PC-9 (cell line): ENCODE measurements at regions not wholly inside any gene's neighbourhood (a gene's known extent, or its start where the extent isn't known, plus 50 kb on each side); places are given as distances from the start of the nearest gene placed in this dataset.
"Not testable (repeated sequence)": the region's sequence is repeated elsewhere in the genome, so short reads cannot be mapped to it uniquely, and the experiment has no call there.

Experiments
- BruUV-seq: library from RNA; stranded (reverse); fragments of 400-500 nt; replicated peaks from 2 replicates; lab custom pipeline; 2021; lab: Mats Ljungman, UMichigan
- CTCF ChIA-PET: fragments of 300-600 bp; sonication (Branson Sonifier 250); formaldehyde crosslinking; loops from one replicate; lab custom pipeline; 2022; ENCODE audit warnings: antibody characterized with exemption; lab: Charles Lee
- POLR2A ChIA-PET: fragments of 300-600 bp; sonication (Branson Sonifier 250); formaldehyde crosslinking; loops from one replicate; lab custom pipeline; 2022; ENCODE audit warnings: antibody characterized with exemption; ENCODE audit not compliant: unreplicated experiment; lab: Charles Lee
- DNase-seq, 2 experiments: peaks; one replicate each; pipeline versions ENCODE4 v3.0.0 to v3.0.0-alpha.2; 2015 to 2022; ENCODE audit warnings: mixed read lengths in 1 of 2
- H2AFZ ChIP-seq: fragments of 200-600 bp; sonication (generic); 2 replicates; pipeline ENCODE4 v1.8.1; 2017; ENCODE audit warnings: antibody characterized with exemption
- H3F3A ChIP-seq: fragments of 200-600 bp; sonication (generic); 2 replicates; pipeline ENCODE4 v1.8.1; 2017; ENCODE audit warnings: antibody characterized with exemption, mild to moderate bottlenecking, low read depth; ENCODE audit not compliant: insufficient read depth
- H3K27ac ChIP-seq: fragments of 200-600 bp; sonication (generic); 2 replicates; pipeline ENCODE4 v1.6.1; 2016; ENCODE audit warnings: mixed run types
- H3K27me3 ChIP-seq: fragments of 200-600 bp; sonication (generic); 2 replicates; pipeline ENCODE4 v1.6.1; 2016; ENCODE audit warnings: low read depth, mixed run types; ENCODE audit not compliant: insufficient read depth
- H3K36me3 ChIP-seq: fragments of 200-600 bp; sonication (generic); 2 replicates; pipeline ENCODE4 v1.6.1; 2016; ENCODE audit warnings: low read depth, mixed run types
- H3K4me1 ChIP-seq: fragments of 200-600 bp; sonication (generic); replicated peaks from 2 replicates; pipeline ENCODE4 v1.6.1; 2016; ENCODE audit warnings: mixed run types; ENCODE audit not compliant: insufficient read depth
- H3K4me2 ChIP-seq: fragments of 200-600 bp; sonication (generic); 2 replicates; pipeline ENCODE4 v1.6.1; 2017; ENCODE audit warnings: mixed run types
- H3K4me3 ChIP-seq: fragments of 200-600 bp; sonication (generic); 2 replicates; pipeline ENCODE4 v1.6.1; 2016; ENCODE audit warnings: mixed run types
- H3K79me2 ChIP-seq: fragments of 200-600 bp; sonication (generic); 2 replicates; pipeline ENCODE4 v1.6.1; 2017; ENCODE audit warnings: low read depth, mixed run types
- H3K9me2 ChIP-seq: fragments of 200-600 bp; sonication (generic); 2 replicates; pipeline ENCODE4 v1.8.1; 2017; ENCODE audit warnings: mild to moderate bottlenecking; ENCODE audit not compliant: insufficient read depth
- H3K9me3 ChIP-seq: fragments of 200-600 bp; sonication (generic); 2 replicates; pipeline ENCODE4 v1.8.1; 2016; ENCODE audit warnings: low read depth; ENCODE audit not compliant: insufficient read depth
- H4K20me1 ChIP-seq: fragments of 200-600 bp; sonication (generic); 2 replicates; pipeline ENCODE4 v1.8.1; 2017; ENCODE audit not compliant: insufficient read depth
- EZH2 ChIP-seq: fragments of 200-600 bp; sonication (generic); IDR thresholded peaks from 2 replicates; pipeline ENCODE4 v1.8.0; 2017; ENCODE audit warnings: antibody characterized with exemption, low read depth
- intact Hi-C: fragments of 100-400 bp; cut with micrococcal nuclease; formaldehyde crosslinking; loops from one replicate; pipeline ENCODE4 v1.10.0; 2022; ENCODE audit not compliant: unreplicated experiment
- TF ChIP-seq, protein P1 (sequence below): fragments of 200-600 bp; sonication (generic); conservative IDR thresholded peaks from 2 replicates; pipeline ENCODE4 v1.6.1; 2017; ENCODE audit warnings: mixed run types, antibody characterized with exemption, mild to moderate bottlenecking, moderate library complexity

DNA sequence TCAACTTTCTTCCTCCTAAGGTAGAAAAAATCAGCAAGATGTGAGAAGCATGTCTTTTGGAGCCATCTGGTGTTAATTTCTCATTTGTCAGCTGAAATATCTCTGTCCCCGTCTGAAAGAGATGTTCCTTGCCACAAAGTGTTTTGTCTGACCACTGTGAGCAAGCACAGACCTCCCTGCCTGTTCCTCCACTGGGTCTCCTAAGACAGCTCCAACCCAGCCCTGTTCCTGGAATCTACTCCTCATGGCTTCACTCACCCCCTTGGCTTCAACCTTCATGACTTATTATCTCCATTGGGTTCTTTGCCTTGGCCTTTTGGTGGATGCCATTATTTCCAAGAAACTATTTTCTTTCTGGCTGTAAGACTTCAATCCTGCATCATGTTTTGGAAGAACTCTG, 65.7 kb upstream of the CACHD1 start:
- H3K36me3 ChIP-seq: no peaks in the 10 kb centered on the region
- no peaks in the 10 kb centered on the region; the same call in 1 of the 2 replicates for H3K9me2 ChIP-seq
- no peak overlapping the region for H2AFZ ChIP-seq
- H3K27ac ChIP-seq: no peak overlapping the region
- no peak overlapping the region for H3K4me2 ChIP-seq
- ChIA-PET POLR2A (no interaction called here), CTCF (no interaction called here)
- no peaks in the 10 kb centered on the region; the same call in 1 of the 2 replicates for H3K9me3 ChIP-seq
- H4K20me1 ChIP-seq: no peaks in the 10 kb centered on the region
- no peak for DNase-seq
- H3K4me1 ChIP-seq: no peaks in the 10 kb centered on the region
- no peaks in the 10 kb centered on the region for H3K27me3 ChIP-seq
- no peaks in the 10 kb centered on the region for H3F3A ChIP-seq
- no peaks in the 10 kb centered on the region for H3K79me2 ChIP-seq
- TF ChIP-seq, protein P1, sequence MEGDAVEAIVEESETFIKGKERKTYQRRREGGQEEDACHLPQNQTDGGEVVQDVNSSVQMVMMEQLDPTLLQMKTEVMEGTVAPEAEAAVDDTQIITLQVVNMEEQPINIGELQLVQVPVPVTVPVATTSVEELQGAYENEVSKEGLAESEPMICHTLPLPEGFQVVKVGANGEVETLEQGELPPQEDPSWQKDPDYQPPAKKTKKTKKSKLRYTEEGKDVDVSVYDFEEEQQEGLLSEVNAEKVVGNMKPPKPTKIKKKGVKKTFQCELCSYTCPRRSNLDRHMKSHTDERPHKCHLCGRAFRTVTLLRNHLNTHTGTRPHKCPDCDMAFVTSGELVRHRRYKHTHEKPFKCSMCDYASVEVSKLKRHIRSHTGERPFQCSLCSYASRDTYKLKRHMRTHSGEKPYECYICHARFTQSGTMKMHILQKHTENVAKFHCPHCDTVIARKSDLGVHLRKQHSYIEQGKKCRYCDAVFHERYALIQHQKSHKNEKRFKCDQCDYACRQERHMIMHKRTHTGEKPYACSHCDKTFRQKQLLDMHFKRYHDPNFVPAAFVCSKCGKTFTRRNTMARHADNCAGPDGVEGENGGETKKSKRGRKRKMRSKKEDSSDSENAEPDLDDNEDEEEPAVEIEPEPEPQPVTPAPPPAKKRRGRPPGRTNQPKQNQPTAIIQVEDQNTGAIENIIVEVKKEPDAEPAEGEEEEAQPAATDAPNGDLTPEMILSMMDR: no peak
- no peak for TF ChIP-seq EZH2
- BruUV-seq: no TSS peak
- H3K4me3 ChIP-seq: no peak overlapping the region
- intact Hi-C loops: no loop called here

DNA sequence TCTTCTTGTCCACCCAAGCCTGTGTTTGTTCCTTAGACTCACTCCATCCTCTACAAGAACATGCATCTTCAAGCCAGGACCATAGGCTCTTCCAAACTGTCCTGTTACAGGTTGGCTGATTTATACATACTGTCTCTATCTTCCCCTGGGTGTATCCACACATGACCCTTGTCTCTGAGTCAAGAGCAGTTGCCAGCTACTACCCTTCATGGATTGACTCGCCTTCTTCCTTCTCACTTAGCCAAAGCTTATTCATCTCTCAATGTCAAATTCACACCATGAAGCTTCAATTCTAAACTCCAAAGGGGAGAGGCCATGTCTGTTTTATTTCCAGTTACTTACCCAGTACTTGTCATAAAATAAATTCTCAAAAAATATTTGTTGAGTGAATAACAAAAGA, 64.1 kb upstream of the CACHD1 start:
- H3K36me3 ChIP-seq: no peaks in the 10 kb centered on the region
- H3K4me1 ChIP-seq: no peaks in the 10 kb centered on the region
- intact Hi-C loops: no loop called here
- H3K27me3 ChIP-seq: no peaks in the 10 kb centered on the region
- no peaks in the 10 kb centered on the region for H4K20me1 ChIP-seq
- no TSS peak for BruUV-seq
- POLR2A ChIA-PET: no interaction called here
- H2AFZ ChIP-seq: no peak overlapping the region
- no peak overlapping the region for H3K27ac ChIP-seq
- TF ChIP-seq, protein P1: no peak
- no peak for TF ChIP-seq EZH2
- DNase-seq: no peak
- no peaks in the 10 kb centered on the region for H3K79me2 ChIP-seq
- no peak overlapping the region for H3K4me3 ChIP-seq
- H3K9me2 ChIP-seq: no peaks in the 10 kb centered on the region; the same call in 1 of the 2 replicates
- H3F3A ChIP-seq: no peaks in the 10 kb centered on the region
- CTCF ChIA-PET: no interaction called here
- H3K4me2 ChIP-seq: no peak overlapping the region
- no peaks in the 10 kb centered on the region; the same call in 1 of the 2 replicates for H3K9me3 ChIP-seq

DNA sequence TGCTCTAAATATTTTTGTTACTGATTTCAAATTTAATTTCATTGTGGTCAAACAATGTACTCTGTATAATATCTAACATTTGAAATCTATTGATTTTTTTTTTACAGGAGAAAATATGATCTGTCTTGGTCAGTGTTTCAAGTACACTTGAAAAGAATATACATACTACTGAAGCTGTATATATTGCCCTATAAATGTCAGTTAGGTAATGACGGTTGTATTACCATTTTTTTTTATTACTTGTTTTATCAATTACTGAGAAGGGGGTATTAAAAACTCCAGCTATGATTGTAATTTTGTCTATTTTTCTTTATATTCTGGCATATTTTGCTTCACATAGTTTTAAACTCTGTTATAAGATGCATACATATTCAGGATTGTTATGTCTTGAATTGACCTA, 59.7 kb upstream of the CACHD1 start:
- TF ChIP-seq, protein P1: no peak
- TF ChIP-seq EZH2: no peak
- Histone ChIP-seq H3F3A (0 out of 2 replicates have a peak, but pooled peaks cover 3% of the 10 kb centered on the region), H3K27ac (no peak overlapping the region), H3K9me3 (no peaks in the 10 kb centered on the region; the same call in 1 of the 2 replicates), H3K4me2 (no peak overlapping the region), H3K27me3 (no peaks in the 10 kb centered on the region), H3K36me3 (no peaks in the 10 kb centered on the region), H3K4me1 (no peaks in the 10 kb centered on the region), H3K79me2 (no peaks in the 10 kb centered on the region), H4K20me1 (no peaks in the 10 kb centered on the region), H3K9me2 (no peaks in the 10 kb centered on the region), H2AFZ (no peak overlapping the region), H3K4me3 (no peak overlapping the region)
- no TSS peak for BruUV-seq
- intact Hi-C loops: no loop called here
- no peak for DNase-seq
- POLR2A ChIA-PET: no interaction called here
- CTCF ChIA-PET: interaction anchor here (0.6 kb wide), 1 partner anchor 719 kb away, joined by 4 read pairs; no protein-coding TSS in a partner anchor

DNA sequence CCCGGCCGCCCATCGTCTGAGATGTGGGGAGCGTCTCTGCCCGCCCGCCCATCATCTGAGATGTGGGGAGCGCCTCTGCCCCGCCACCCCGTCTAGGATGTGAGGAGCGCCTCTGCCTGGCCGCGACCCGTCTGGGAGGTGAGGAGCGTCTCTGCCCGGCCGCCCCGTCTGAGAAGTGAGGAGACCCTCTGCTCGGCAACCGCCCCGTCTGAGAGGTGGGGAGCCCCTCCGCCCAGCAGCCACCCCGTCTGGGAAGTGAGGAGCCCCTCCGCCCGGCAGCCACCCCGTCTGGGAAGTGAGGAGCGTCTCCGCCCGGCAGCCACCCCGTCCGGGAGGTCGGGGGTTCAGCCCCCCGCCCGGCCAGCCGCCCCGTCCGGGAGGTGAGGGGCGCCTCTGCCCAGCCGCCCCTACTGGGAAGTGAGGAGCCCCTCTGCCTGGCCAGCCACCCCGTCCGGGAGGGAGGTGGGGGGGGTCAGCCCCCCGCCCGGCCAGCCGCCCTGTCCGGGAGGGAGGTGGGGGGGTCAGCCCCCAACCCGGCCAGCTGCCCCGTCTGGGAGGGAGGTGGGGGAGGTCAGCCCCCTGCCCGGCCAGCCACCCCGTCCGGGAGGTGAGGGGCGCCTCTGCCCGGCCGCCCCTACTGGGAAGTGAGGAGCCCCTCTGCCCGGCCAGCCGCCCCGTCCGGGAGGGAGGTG, 54.9 kb upstream of the CACHD1 start:
- intact Hi-C loops, BruUV-seq: not testable (repeated sequence)

More for the DNA sequence above, 54.9 kb upstream of the CACHD1 start:
- H3K9me2 ChIP-seq, H4K20me1 ChIP-seq, H3K4me3 ChIP-seq, DNase-seq, H3K4me2 ChIP-seq, CTCF ChIA-PET, POLR2A ChIA-PET, H3K9me3 ChIP-seq, H3K27me3 ChIP-seq, H2AFZ ChIP-seq, H3K27ac ChIP-seq, H3K79me2 ChIP-seq, H3F3A ChIP-seq, H3K36me3 ChIP-seq, H3K4me1 ChIP-seq: not testable (repeated sequence)
